Left renal pelvis (tissue), 4 donors: ENCODE measurements at regions not wholly inside any gene's neighbourhood (a gene's known extent, or its start where the extent isn't known, plus 50 kb on each side); places are given as distances from the start of the nearest gene placed in this dataset.
A peak's percentile ranks its signal among the peaks of the same experiment; 100 is the strongest.

ENCODE experiments used
- DNase-seq, 4 donors: peaks; one replicate each; pipeline ENCODE4 v3.0.0-alpha.2; 2013; ENCODE audit warnings: low read depth in 4 of 4, low spot score in 3 of 4

DNA sequence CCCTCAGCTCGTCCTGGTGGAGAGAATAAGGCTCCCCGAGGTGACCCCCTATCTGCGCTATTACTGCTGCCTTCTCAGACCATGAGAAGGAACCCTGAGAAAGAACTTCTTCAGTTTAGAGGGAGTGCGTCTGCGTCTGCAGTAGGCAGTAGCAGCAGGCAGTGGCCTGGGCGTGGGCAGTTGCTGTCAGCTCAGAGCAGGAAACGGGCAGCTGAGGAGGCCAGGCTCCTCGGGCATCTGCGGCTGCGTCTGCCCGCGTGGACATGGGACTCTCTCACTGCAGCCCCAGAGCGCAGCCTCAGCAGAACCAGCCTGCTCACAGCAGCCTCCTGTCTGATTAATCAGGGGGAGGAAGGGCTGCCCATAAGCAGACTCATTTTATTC, 49.8 kb upstream of the FCN1 start:
- DNase-seq = no peak

DNA sequence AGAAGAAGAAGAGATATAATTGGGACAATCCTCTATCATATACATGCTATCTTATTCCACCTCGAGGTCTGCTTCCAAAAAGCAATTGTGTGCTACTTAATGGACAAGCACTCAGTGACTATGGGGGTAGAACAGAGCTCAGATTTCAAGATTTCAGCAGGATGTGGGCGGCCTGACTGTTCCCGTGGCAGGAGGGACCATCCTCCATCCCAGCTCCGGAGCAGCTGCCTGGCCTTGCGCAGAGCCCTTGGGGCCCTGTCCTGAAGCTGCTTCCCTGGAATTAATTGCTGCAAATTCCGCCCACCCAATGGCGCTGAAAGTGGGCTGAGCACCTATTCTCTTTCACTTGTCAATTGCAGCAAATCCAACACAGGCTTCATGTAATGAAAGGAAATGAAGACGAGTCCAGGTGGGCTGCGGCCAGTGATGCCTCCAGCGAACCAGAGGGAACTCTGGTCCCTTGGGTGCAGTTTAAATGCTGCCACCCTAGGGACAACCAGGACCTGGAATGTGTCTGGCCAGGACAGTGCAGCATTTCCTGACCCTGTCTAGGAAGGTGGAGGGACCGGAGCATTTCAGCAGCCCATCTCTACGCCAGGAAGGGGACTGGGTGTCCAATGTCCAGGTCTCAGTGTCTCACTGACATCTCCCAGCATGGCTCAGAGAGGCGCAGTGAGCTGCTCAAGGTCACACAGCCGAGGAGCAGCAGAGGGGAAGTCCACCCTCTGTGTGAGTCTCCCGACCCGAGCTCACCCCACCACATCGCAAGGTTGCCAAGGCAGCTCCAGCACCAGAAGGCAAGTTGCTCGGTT, 50.5 kb upstream of the FCN1 start:
- peak; percentile 24 to 64 (median 53) for DNase-seq

DNA sequence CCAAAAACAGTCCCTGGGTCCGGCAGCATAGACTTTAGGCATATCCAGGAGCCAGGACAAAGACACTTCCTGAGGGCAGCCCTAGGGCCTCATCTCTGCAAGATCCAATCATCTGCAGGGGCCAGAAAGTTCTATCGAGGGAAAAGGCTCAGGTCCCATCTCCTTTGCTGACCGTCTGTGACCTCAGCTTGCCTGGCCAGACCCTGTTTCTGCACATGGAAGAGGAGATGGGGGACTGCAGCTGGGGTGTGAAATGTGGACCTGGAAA, 51.0 kb upstream of the FCN1 start:
- DNase-seq = no peak

DNA sequence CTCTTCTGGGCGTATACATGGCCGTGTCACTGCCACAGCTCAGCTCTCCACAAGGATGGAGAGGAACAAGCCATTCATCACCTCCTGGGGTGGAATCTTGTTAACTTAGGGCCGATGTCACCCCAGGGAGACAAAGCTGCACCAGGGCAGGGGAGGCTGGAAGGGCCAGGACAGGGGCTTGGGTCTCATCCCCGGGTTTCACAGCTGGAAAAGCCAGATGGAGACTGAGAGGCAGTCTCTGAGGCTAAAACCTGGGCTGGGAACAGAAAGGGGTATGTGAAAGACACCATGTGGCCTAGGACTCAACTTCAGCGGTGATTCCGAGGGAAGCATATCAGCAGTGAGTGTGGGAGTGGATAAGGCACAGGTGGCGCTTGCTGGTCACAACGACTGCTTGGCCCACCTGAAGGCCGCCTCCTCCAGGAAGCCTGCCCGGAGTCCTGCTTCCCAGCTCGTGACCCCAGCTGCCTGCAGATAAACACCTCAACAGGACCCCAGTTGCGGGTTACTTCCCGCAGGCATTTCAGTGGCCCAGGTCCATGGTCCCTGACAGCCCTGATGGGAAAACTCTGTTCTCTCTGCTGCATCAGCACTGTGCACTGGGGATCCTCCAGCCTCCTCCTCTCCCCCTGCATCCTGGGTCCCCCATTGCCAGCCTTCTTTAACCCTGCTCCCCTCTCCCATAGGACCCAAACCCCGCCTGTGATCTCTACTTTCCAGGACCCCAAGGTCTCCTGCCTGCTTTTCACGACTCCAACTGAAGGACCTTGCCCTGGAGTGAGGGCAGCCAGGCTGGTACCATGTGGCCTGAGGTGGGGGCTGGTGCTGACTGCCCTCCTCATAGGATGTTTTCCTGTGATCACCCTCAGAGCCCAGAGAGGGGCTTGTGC, 51.7 kb upstream of the FCN1 start:
- DNase-seq = no peak

DNA sequence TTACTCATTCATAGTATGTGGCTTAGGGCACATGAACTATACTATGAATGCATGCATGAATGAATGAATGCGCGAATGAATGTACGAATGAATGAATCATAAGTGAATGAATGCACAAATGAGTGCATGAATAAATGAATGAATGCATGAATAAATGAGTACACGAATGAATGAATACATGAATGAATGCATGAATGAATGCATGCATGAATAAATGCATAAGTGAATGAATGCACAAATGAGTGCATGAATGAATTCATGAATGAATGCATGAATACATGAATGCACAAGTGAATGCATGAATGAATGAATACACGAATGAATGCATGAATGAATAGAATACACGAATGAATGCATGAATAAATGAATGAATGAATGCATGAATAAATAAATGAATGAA, 52.5 kb upstream of the FCN1 start:
- no peak for DNase-seq

DNA sequence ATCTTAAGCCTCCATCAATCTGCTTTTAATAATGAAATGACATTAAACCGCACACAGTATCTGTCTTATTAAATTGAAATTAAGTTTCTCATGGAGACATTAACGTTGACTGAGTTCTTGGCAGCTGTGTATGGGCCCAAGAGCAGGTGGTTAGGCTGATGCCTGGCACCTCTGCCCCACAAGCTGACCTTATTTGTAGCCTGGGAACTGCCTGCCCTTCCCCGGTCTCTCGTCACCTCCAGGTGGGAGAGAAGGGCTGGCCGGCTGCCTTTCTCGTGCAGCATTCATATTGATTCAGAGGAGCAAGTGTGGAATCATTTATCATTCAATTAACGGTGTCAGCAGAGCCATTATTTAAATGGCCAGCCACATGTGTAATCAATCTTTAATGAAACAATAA, 53.0 kb upstream of the FCN1 start:
- no peak for DNase-seq

DNA sequence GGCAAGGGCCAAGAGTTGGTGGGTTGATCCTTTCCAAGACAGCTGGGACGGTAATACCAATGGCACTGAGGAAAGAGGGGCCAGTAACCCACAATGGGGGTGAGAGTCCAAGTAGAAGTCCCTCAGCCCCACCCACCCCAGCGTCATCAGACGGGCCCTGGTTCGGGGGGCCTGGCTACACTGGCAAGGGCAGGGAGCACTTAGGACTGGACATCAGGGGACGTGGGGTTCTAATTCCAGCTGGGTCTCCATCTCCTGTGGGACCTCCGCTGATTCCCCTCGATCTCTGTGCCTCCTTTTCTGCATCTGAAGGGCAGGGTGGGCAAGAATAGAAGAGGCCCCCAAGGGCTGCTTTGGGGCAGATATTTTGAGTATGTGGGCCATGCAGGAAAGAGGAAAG, 53.5 kb upstream of the FCN1 start:
- no peak for DNase-seq

DNA sequence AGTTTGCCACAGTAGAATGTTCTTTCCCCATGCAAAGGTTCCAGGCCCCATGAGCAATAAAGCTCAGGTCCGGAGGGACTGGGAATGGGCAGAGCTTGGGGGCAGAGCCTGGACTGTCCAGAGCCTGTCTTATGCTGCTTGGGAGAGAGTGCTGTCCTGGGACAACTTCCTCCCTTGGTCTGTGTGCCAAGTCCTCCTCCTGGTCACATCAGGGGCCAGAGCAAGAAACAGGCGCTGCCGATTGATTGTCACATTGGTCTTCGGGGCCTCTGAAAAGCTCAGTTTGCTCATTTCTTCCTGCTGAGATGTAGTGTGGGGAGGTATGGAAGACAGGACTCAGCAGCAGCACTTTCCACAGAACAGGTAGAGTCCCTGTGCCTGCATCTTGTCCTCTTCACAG, 54.0 kb upstream of the FCN1 start:
- no peak for DNase-seq

DNA sequence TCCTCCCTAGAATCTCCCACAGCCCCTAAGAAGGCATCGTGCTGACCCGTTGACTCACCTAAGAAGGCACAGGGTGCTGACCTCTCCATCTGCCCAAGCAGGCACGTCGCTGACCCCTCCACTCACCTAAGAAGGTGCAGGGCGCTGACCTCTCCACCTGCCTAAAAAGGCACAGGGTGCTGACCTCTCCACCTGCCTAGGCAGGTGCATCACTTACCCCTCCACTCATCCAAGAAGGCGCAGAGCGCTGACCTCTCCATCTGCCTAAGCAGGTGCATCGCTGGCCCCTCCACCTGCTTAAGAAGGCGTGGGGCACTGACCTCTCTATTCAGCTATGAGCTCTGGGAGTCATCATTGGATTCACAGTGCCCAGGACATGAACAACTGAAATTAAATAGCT, 54.4 kb upstream of the FCN1 start:
- DNase-seq = no peak

DNA sequence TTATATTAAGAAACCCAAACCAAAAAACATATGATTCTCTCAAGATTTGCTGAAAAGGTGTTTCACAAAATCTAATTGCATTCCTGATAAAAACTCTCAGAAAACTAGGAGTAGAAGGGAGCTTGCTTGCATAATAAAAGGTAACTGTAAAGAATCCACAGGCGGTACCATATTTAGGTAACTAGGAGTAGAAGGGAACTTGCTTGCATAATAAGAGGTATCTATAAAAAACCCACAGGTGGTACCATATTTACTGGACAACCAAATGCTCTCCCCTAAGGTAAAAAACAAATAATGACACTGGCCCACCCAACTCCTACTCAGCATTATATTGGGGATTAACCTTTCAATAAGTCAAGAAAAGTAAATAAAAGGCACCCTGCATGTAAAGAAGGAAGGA, 57.5 kb upstream of the FCN1 start:
- no peak for DNase-seq

DNA sequence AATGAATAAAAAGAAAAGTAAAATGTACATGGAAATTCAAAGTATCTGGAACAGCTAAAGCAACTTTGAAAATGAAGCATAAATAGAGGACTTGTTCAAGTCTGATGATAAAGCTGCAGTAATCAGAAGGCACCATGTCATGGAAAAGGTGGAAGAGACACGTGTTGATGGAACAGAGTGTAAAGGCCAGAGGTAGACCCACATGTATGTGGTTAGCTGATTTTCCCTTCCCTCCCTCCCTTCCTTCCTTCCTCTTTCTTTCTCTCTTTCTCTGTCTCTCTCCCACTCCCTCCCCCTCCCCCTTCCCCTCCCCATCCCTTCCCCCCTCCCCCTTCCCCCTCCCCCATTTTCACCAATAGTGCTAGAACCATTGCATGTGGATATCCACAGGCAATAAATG, 58.7 kb upstream of the FCN1 start:
- DNase-seq = no peak

DNA sequence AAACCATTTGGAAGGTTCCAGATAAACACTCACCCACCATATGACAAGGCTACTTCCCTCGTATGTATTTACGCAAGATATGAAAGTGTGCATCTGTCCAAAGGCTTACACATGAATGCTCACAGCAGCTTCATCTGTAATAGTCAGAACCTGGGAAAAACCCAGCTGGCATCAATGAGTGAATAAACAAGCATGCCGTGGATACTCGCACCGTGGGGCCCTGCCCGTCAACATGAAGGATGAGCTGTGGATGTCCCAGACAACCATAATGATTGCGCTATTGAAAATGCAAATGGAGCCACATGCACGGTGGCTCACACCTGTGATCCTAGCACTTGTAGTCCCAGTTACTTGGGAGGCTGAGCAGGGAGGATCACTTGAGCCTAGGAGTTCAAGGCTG, 60.6 kb upstream of the FCN1 start:
- no peak for DNase-seq

DNA sequence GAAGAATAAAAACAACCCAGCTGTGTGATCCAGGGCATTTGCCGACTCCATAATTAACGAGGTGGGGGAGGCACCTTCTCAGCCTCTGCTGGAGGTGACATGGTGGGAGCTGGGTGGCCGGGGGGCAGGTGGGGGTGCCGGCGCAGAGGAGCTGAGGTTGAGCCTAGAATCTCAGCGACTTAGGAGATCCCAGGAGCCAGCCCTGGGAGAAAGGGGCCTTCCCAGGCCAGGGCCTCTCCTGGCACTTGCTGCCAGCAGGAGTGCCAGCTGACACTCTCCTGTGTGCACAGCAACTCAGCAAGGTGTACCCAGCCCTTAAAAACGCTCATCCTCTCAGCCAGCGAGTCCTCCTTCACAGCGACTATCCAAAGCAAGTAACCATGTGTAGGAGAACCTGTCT, 62.8 kb upstream of the FCN1 start:
- DNase-seq = no peak

DNA sequence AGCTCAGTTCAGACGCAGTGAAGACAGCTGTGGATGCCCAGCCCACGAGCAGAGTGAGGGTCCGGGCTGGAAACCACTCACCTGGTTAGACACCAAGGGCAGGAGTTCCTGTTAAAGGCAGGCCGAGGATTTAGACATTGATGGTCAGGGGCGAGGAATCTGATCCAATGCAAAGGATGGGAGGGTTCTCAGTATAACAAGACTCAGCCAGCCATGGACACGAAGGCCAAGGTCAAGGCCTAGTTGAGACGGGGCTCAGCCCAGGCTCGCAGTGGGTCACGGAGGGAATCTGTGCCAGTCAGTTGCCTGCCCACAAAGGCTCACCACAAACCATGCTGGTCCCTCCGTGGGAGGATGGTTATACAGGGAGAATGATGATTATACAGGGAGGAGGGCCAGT, 63.3 kb upstream of the FCN1 start:
- no peak for DNase-seq

DNA sequence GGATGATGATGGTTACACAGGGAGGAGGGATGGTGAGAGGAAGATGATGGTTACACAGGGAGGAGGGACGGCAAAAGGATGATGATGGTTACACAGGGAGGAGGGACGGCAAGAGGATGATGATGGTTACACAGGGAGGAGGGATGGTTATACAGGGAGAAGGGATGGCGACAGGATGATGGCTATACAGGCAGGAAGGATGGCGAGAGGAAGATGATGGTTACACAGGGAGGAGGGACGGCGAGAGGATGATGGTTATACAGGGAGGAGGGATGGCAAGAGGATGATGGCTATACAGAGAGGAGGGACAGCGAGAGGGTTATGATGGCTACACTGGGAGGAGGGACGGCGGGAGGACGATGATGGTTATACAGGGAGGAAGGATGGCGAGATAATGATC, 64.1 kb upstream of the FCN1 start:
- no peak for DNase-seq

DNA sequence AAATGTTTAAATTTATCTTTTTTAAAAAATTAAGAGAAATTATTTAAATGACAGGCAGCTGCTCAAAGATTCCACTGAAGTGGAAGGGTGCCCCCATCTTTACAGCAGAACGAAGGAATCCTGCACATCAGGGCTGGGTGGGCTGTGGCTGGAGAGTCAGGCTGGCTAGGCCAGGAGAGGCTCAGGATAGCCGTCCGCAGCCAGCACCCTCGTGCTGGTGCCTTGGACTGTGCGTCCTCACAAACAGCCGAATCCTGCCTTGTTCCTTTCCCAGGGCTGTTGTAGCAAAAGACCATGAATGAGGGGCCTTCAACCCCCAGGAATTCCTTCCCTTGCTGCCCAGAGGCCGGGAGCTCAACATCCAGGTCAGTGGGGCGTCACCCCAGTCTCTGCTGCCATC, 64.6 kb upstream of the FCN1 start:
- no peak for DNase-seq

DNA sequence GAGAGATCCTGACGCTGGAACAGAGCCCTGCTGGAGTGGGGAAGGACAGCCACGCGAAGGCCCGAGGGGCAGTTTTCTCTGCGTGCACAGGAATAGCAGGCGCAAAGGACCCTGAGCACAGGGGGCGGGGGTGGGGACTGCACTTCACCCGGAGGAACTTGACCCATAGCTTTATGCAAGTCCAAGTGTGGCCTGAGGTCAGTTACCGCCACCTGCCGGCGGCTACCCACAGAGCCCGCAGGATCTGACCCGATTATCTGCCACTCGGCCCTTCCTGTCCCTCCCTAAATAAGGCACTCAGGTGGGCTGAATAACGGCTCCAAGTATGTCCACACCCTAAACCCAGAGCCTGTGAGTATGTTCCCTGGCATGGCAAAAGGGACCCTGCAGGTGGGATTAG, 65.4 kb upstream of the FCN1 start:
- DNase-seq = no peak

DNA sequence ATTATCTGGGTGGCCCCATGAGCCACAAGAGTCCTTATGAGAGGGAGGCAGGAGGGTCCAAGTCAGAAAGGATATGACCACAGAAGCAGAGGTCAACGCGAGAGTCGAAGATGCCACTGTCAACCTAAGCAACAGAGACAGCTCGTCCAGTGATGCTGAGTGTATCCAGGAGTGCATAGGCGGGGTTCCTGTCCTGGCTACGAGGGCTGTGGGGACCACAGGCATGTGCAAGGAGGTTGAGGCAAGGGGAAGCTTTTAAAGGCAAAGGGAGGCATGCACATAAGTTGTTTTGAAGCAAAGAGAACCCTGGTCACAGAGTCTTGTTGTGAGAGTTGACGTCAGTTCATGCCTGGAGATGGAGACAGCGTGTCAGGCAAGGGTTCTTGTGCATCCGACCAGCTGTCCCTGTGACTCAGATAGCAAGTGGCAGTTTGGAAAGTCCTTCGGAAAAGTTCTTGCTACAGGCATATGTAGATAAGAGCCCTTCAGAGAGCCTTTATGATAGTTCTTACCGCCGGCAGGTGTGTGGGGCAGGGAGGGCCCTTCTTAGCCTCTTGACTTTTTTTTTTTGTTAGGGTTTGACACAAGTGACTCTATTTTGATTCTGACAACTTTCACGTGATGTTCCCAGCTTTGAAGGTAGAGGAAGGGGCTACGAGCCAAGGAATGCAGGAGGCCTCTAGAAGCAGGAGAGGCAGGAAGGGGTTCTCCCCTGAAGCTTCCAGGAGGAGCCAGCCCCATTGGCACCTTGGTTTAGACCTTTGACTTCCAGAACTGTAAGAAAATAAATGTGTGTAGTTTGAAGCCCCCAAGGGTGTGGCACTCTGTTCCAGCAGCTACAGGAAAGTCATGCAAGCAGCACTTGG, 66.0 kb upstream of the FCN1 start:
- DNase-seq = no peak

DNA sequence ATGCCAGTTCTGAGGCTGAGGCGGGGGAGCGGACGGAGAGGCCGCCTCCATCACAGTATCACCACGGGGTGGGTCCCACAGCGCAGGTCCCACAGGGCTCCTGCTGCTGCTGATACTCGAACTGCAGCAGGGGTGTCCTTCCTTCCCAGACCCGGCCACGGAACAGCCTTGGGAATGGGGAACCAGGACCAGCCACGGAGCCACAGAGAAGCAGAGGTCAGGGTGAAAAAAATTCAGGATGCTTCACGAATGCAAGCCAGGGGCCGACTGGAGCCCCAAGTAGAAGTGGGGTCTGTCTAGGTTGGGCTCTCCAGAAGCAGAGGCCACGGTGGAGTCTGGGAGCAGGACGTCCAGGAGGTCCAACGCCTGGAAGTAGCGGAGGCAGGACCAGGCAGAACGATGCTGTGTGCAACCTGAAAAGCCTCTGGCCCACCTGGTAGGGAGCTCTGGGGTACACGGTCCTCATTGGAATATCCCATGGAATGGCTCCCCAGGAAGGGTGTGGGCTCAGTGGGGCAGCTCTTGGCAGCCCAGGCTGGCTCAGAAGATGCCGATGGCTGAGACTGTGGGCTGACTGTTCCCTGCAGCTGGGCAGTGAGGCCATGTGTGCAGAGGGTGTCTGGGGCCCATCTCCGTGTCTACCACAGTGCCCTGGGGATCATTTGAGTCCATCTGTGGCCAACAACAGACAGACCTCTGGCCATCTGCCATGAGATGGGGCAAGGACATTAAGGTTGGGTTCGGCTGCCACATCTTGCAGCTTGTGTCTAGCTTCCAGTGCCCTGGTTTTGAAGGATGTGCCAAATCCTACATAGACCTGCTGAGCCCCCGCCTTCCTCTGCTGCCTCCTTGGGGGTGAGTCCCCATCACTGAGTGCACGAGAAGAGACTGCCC, 66.9 kb upstream of the FCN1 start:
- DNase-seq = no peak

DNA sequence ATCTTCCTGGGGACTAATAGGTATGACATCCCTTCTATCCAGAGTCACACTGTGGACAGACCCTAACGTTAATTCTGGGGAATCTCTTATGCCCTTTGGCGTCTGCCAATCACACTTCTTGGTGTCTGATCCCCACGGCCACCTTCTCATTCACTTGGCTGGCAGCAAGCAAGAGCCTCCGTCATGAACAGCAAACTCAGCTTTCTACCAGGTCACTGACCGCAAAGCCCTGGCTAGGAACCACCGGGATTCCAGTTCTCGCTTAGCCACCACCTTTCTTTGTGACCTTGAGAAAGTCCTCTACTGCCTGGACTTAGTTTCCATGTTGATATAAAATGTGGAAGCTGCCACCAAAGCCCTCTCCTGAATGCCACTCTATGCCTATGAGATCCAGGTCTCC, 67.7 kb upstream of the FCN1 start:
- DNase-seq = no peak

DNA sequence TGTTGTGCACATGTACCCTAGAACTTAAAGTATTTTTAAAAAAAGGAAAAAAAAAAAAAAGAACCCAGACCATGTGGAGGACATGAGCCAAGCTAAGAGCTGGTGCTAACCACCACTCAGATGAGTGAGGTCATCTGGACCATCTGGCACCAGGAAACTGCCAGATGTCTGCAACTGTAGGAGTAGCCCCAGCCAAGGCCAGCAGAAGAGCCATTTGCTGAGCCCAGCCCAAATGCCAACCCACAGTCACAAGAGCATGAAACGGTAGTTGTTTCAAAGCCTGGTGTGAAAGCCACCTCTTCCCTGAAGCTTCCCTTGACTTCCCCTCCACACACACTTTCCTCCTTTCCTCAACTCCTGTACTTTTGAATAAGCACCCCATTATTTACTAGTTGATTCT, 69.2 kb upstream of the FCN1 start:
- no peak for DNase-seq
